CD4-positive, CD25-positive, alpha-beta regulatory T cell (primary cell): ENCODE measurements at regions not wholly inside any gene's neighbourhood (a gene's known extent, or its start where the extent isn't known, plus 50 kb on each side); places are given as distances from the start of the nearest gene placed in this dataset.

ENCODE experiments used
- ATAC-seq, 2 donors: fragments of 150-1000 bp; cut with Tn5 transposase; one replicate each; pipeline ENCODE4 v1.10.0; 2021; ENCODE audit warnings: low read depth in 2 of 2, moderate number of reproducible peaks in 2 of 2, moderate library complexity in 1 of 2
- DNase-seq, 3 donors: peaks; one replicate each; pipeline versions ENCODE4 v3.0.0 to v3.0.0-alpha.2; 2012 to 2022; ENCODE audit warnings: mixed read lengths in 1 of 3
- H3K27ac ChIP-seq: one replicate; pipeline ENCODE4 v1.7.0; 2013; ENCODE audit warnings: mild to moderate bottlenecking, low read length; ENCODE audit not compliant: insufficient read depth, poor library complexity, severe bottlenecking
- H3K27me3 ChIP-seq: one replicate; pipeline ENCODE4 v1.7.0; 2013; ENCODE audit warnings: low read length; ENCODE audit not compliant: control insufficient read depth, insufficient read depth
- H3K36me3 ChIP-seq: one replicate; pipeline ENCODE4 v1.7.0; 2013; ENCODE audit warnings: mild to moderate bottlenecking, low read length, moderate library complexity; ENCODE audit not compliant: control insufficient read depth, insufficient read depth
- H3K4me1 ChIP-seq: 2 replicates; pipeline ENCODE4 v1.7.0; 2013; ENCODE audit warnings: mild to moderate bottlenecking, low read length; ENCODE audit not compliant: insufficient read depth, control insufficient read depth, poor library complexity, severe bottlenecking
- H3K4me3 ChIP-seq: one replicate; pipeline ENCODE4 v1.7.0; 2013; ENCODE audit warnings: low read depth, mild to moderate bottlenecking, low read length, moderate library complexity
- H3K9me3 ChIP-seq, 2 experiments: 1 replicate in 1 of 2; 2 replicates in 1 of 2; pipeline ENCODE4 v1.7.0; 2013; ENCODE audit warnings: low read length in 2 of 2, mild to moderate bottlenecking in 1 of 2, moderate library complexity in 1 of 2; ENCODE audit not compliant: control insufficient read depth in 2 of 2
- H3K27ac Mint-ChIP-seq, 3 donors: one replicate each; pipeline ENCODE4 v1.8.0; 2020 to 2022; ENCODE audit warnings: mild to moderate bottlenecking in 3 of 3, mixed read lengths in 3 of 3, moderate library complexity in 2 of 3
- H3K27me3 Mint-ChIP-seq: one replicate; pipeline ENCODE4 v1.8.0; 2022; ENCODE audit warnings: mild to moderate bottlenecking, mixed read lengths
- H3K36me3 Mint-ChIP-seq: one replicate; pipeline ENCODE4 v1.8.0; 2020; ENCODE audit warnings: mixed read lengths
- H3K4me1 Mint-ChIP-seq, 4 donors: one replicate each; pipeline ENCODE4 v1.8.0; 2020 to 2022; ENCODE audit warnings: mixed read lengths in 4 of 4, mild to moderate bottlenecking in 1 of 4
- H3K4me3 Mint-ChIP-seq, 4 donors: one replicate each; pipeline ENCODE4 v1.8.0; 2020 to 2022; ENCODE audit warnings: mild to moderate bottlenecking in 4 of 4, mixed read lengths in 4 of 4, moderate library complexity in 3 of 4
- H3K9me3 Mint-ChIP-seq, 7 donors: one replicate each; pipeline ENCODE4 v1.8.0; 2020 to 2022; ENCODE audit warnings: mixed read lengths in 7 of 7, mild to moderate bottlenecking in 3 of 7, moderate library complexity in 2 of 7

DNA sequence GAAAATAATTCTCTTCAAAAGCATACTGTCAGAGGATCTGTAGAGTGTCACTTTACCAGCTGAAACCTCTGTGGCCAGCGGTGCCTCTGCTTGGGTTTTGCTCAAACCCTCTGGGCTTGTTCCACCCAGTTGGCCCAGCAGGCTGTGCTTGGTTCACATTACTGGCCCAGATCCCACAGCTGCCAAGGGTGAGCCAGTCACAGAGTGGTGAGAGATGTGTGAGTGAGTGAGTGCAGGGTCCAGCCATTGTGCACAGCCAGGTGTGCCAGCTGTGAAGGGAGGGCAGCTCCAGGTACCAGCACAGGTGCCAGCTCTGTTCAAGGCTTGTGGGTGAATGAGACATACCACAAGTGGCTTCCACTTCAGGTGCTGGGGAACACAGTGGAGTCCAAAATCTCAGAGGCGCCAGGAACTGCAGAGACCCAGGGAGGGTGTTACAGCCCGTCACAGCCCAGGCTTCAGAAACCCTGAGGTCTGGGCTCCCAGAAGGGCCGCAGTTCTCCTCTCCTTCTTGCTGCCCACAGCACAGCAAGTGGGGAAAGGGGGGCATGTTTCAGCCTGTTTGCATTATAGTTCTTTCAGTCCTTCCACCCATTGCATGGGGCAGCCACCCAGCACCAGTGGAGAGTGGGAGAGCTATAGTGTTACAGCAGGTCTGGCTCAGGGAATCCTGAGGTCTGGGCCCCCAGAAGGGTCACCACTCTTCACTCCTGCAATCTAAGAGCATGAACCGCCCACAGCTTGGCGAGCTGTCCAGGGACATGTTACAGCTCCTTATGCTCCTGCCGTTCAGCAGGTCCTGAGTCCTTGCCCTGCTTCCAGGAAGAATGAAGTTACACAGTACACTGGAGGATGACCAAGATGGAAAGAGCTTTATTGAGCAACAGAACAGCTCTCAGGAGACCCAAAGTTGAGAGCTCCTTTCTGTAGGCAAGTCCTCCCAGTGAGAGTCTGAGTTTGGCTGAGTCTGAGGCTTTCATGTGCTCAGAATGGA lies 931.7 kb upstream of the SORCS1 start:
- DNase-seq (no peak), ATAC-seq (no peak)
- no peaks in the 10 kb centered on the region for H3K4me1 ChIP-seq
- no peak overlapping the region for H3K4me3 ChIP-seq
- peaks cover 0 to 17% (median 7%) of the 10 kb centered on the region in 7 donors for H3K9me3 Mint-ChIP-seq
- H3K36me3 ChIP-seq, result no peaks in the 10 kb centered on the region
- no peak overlapping the region for H3K27ac Mint-ChIP-seq
- H3K4me3 Mint-ChIP-seq, result no peak overlapping the region
- H3K9me3 ChIP-seq, result peaks cover 0 to 7% of the 10 kb centered on the region in 2 experiments
- H3K27me3 ChIP-seq, result no peaks in the 10 kb centered on the region
- H3K36me3 Mint-ChIP-seq, result no peaks in the 10 kb centered on the region
- no peaks in the 10 kb centered on the region for H3K4me1 Mint-ChIP-seq
- no peak overlapping the region for H3K27ac ChIP-seq
- no peaks in the 10 kb centered on the region for H3K27me3 Mint-ChIP-seq

DNA sequence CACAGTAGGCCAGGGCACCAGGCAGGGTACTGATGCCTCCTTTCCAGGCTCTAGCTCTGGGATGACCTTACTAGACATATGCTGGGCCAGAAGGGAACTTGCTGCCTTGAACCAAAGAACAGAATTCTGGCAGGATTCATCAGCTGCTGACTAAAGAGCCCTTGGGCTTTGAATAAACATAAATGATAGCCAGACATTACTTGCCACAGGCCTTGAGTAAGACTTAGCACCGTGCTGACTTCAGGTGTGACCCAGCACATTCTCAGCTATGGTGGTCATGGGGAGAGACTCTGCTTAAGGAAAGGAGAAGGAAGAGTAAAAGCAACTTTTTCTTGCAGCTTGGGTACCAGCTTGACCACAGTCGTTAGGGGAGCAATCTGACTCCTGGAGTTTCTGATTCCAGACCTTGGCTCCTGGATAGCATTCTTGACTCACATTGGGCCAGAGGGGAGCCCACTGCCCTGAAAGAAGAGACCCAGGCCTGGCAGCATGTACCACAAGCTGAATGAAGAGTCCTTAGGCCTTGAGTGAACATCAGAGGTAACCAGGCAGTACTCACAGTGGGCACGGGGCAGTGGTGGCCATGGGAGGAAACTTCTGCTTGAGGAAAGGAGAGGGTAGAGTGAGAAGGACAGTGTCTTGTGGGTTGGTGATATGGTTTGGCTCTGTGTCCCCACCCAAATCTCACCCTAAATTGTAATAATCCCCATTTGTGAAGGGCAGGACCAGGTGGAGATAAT lies 926.1 kb upstream of the SORCS1 start:
- Mint-ChIP-seq H3K4me1 (no peaks in the 10 kb centered on the region), H3K27me3 (no peaks in the 10 kb centered on the region), H3K4me3 (no peak overlapping the region), H3K36me3 (no peaks in the 10 kb centered on the region), H3K27ac (no peak overlapping the region), H3K9me3 (peaks cover 2 to 22% (median 4%) of the 10 kb centered on the region in 7 donors)
- H3K9me3 ChIP-seq, result no peaks in the 10 kb centered on the region
- no peaks in the 10 kb centered on the region for H3K36me3 ChIP-seq
- H3K27me3 ChIP-seq, result no peaks in the 10 kb centered on the region
- no peaks in the 10 kb centered on the region for H3K4me1 ChIP-seq
- ATAC-seq, result no peak
- DNase-seq, result no peak
- no peak overlapping the region for H3K27ac ChIP-seq
- no peak overlapping the region for H3K4me3 ChIP-seq

DNA sequence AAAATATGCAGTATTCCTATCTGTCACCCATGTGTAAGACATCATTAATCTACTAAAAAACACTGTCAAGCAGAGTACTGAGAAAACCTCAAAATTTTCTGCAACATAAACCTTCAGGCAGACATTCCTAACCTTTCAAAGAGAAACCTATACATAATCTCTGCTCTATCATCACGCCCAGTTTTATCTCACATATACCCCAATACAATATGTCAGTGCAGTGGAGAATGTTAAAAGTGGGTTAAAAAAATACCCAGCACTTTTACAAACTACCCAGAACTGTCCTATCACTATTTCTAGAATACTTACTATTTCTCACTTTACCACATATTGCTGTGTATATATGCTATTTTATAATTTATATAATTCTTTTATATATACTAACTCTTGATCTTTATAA lies 922.0 kb upstream of the SORCS1 start:
- H3K4me1 Mint-ChIP-seq, result no peaks in the 10 kb centered on the region
- Histone ChIP-seq H3K27ac (no peak overlapping the region), H3K36me3 (no peaks in the 10 kb centered on the region), H3K4me1 (no peaks in the 10 kb centered on the region), H3K27me3 (no peaks in the 10 kb centered on the region), H3K9me3 (no peaks in the 10 kb centered on the region), H3K4me3 (no peak overlapping the region)
- no peaks in the 10 kb centered on the region for H3K27me3 Mint-ChIP-seq
- no peaks in the 10 kb centered on the region for H3K36me3 Mint-ChIP-seq
- ATAC-seq (no peak), DNase-seq (no peak)
- H3K4me3 Mint-ChIP-seq, result no peak overlapping the region
- peaks cover 1 to 14% (median 2%) of the 10 kb centered on the region in 7 donors for H3K9me3 Mint-ChIP-seq
- H3K27ac Mint-ChIP-seq, result no peak overlapping the region

DNA sequence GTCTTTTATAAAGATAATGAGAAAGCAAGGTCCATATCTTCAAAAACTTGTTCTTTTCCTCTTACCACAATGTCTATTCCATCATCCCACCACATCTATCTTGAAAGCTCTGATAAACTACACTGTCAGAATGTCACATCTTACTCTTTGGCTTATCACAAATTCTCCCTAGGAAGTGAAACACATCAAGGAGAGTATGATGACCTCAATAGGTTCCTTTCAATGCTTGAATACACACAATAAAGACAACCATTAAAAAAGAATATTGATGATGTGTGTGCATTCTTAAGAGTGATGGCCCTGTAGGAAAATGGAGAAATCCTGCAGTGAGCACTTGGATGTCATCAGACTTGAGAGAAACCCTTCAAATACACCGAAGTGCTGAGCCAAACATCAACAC lies 918.1 kb upstream of the SORCS1 start:
- Histone ChIP-seq H3K4me3 (no peak overlapping the region), H3K9me3 (no peaks in the 10 kb centered on the region), H3K27me3 (no peaks in the 10 kb centered on the region), H3K4me1 (no peaks in the 10 kb centered on the region), H3K27ac (no peak overlapping the region), H3K36me3 (no peaks in the 10 kb centered on the region)
- ATAC-seq, result no peak
- Mint-ChIP-seq H3K4me1 (no peaks in the 10 kb centered on the region), H3K27me3 (no peaks in the 10 kb centered on the region), H3K36me3 (no peaks in the 10 kb centered on the region), H3K27ac (no peak overlapping the region), H3K9me3 (peaks cover 0 to 9% (median 3%) of the 10 kb centered on the region in 7 donors), H3K4me3 (no peak overlapping the region)
- no peak for DNase-seq

DNA sequence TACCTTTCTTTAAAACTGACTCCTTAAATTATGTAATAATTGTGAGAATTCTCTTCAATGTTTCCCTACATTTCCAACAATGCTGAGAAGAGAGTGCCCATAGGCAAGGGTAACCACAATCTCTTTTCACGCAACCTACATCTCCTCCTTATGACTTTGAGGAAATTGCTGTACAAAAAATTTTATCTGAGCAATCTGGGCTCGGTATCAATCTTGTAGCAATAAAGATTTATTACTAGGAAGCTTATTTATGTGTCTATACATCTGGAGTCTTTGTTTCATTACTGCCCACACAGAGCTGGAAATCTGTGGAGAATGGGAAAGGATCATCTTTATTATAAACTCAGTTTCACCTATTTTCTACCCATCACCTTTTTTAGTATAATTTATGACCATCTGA lies 913.8 kb upstream of the SORCS1 start:
- no peak overlapping the region for H3K27ac Mint-ChIP-seq
- H3K4me3 Mint-ChIP-seq, result no peak overlapping the region
- H3K9me3 ChIP-seq, result no peaks in the 10 kb centered on the region
- no peak overlapping the region for H3K27ac ChIP-seq
- H3K36me3 ChIP-seq, result no peaks in the 10 kb centered on the region
- H3K9me3 Mint-ChIP-seq, result peaks cover 0 to 16% (median 2%) of the 10 kb centered on the region in 7 donors
- H3K4me3 ChIP-seq, result no peak overlapping the region
- H3K4me1 ChIP-seq, result no peaks in the 10 kb centered on the region
- no peaks in the 10 kb centered on the region for H3K27me3 Mint-ChIP-seq
- H3K27me3 ChIP-seq, result no peaks in the 10 kb centered on the region
- no peak for DNase-seq
- no peaks in the 10 kb centered on the region for H3K36me3 Mint-ChIP-seq
- no peaks in the 10 kb centered on the region for H3K4me1 Mint-ChIP-seq
- ATAC-seq, result no peak

DNA sequence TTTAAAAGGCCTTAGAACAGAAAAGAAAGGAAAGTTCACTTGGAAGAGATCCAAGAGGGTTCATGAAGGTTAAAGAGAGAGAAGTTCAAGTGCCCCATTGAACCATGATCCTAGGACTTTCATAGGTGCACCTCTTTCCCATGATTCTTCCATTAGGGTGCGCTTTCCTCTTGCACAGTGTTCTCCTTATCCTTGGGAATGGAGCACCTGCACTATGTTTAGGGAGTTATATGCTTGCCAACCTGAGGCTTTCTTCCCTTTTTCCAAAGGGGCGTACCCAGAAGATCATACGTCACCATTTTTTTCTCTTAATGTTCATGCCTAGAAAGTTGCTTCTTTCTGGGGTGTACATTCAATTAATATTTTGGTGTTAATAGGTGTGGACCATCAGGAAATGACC lies 908.0 kb upstream of the SORCS1 start:
- Mint-ChIP-seq H3K4me3 (no peak overlapping the region), H3K36me3 (no peaks in the 10 kb centered on the region), H3K4me1 (no peaks in the 10 kb centered on the region), H3K9me3 (peaks cover 0 to 22% (median 7%) of the 10 kb centered on the region in 7 donors), H3K27me3 (no peaks in the 10 kb centered on the region), H3K27ac (no peak overlapping the region)
- H3K27ac ChIP-seq, result no peak overlapping the region
- DNase-seq (no peak), ATAC-seq (no peak)
- no peaks in the 10 kb centered on the region for H3K9me3 ChIP-seq
- no peaks in the 10 kb centered on the region for H3K27me3 ChIP-seq
- no peaks in the 10 kb centered on the region for H3K36me3 ChIP-seq
- H3K4me3 ChIP-seq, result no peak overlapping the region
- H3K4me1 ChIP-seq, result no peaks in the 10 kb centered on the region

DNA sequence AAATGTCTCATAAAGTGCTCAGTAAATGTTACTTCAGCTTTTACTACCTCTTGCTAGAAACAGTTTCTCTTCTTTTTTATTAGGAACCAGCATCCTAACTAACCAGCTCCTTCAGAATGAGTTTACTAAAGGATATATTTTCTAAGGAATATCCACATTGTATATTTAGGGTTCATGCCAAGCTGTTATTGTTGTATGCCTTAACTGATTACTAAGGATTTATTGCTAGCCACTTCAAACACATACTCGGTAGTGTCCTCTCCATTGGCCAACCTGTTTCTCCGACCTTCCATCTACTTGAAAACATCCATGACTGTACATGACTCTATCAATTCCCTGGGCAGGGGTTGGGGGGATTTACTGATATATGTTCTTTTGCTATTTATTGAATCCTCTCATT lies 906.3 kb upstream of the SORCS1 start:
- no peak overlapping the region for H3K27ac Mint-ChIP-seq
- H3K27me3 Mint-ChIP-seq, result no peaks in the 10 kb centered on the region
- Histone ChIP-seq H3K27ac (no peak overlapping the region), H3K4me1 (no peaks in the 10 kb centered on the region), H3K9me3 (no peaks in the 10 kb centered on the region), H3K36me3 (no peaks in the 10 kb centered on the region), H3K4me3 (no peak overlapping the region), H3K27me3 (no peaks in the 10 kb centered on the region)
- peaks cover 0 to 17% (median 9%) of the 10 kb centered on the region in 7 donors for H3K9me3 Mint-ChIP-seq
- no peak for ATAC-seq
- no peaks in the 10 kb centered on the region for H3K36me3 Mint-ChIP-seq
- no peaks in the 10 kb centered on the region for H3K4me1 Mint-ChIP-seq
- no peak overlapping the region for H3K4me3 Mint-ChIP-seq
- no peak for DNase-seq
